ENCODE measurements at regions not wholly inside any gene's neighbourhood (a gene's known extent, or its start where the extent isn't known, plus 50 kb on each side); places are given as distances from the start of the nearest gene placed in this dataset.

GRCh38 chr13:44184740-44185139 lies 188.9 kb upstream of the SERP2 start:
- DNase-seq (ENCODE audit: low spot score) = no peak

- DNase-seq (ENCODE audit: low spot score) = no peak
These were observed 185.4 kb upstream of the SERP2 start for GRCh38 chr13:44188257-44188656.

- DNase-seq (ENCODE audit: low spot score) = no peak
These were observed 184.5 kb upstream of the SERP2 start for GRCh38 chr13:44189085-44189484.

GRCh38 chr13:44191103-44191502 lies 182.5 kb upstream of the SERP2 start:
- DNase-seq (ENCODE audit: low spot score) = no peak

- peak; percentile 31 for DNase-seq (ENCODE audit: low spot score)
These were observed 182.0 kb upstream of the SERP2 start for GRCh38 chr13:44191504-44192171.

GRCh38 chr13:44193731-44194130 lies 179.9 kb upstream of the SERP2 start:
- DNase-seq (ENCODE audit: low spot score) = no peak

- no peak for DNase-seq (ENCODE audit: low spot score)
These were observed 178.4 kb upstream of the SERP2 start for GRCh38 chr13:44195245-44195644.

GRCh38 chr13:44196196-44196751 lies 177.3 kb upstream of the SERP2 start:
- no peak for DNase-seq (ENCODE audit: low spot score)

GRCh38 chr13:44197791-44198770 lies 175.5 kb upstream of the SERP2 start:
- DNase-seq (ENCODE audit: low spot score) = no peak

GRCh38 chr13:44198826-44199225 lies 174.8 kb upstream of the SERP2 start:
- DNase-seq (ENCODE audit: low spot score) = no peak

GRCh38 chr13:44199627-44200207 lies 173.9 kb upstream of the SERP2 start:
- DNase-seq (ENCODE audit: low spot score) = no peak

- DNase-seq (ENCODE audit: low spot score) = no peak
These were observed 167.2 kb upstream of the SERP2 start for GRCh38 chr13:44206434-44206833.

- DNase-seq (ENCODE audit: low spot score) = no peak
These were observed 166.1 kb upstream of the SERP2 start for GRCh38 chr13:44207476-44207875.

GRCh38 chr13:44210525-44210924 lies 163.1 kb upstream of the SERP2 start:
- no peak for DNase-seq (ENCODE audit: low spot score)

- DNase-seq (ENCODE audit: low spot score) = no peak
These were observed 162.3 kb upstream of the SERP2 start for GRCh38 chr13:44211286-44211685.

GRCh38 chr13:44211704-44212346 lies 161.8 kb upstream of the SERP2 start:
- DNase-seq (ENCODE audit: low spot score) = no peak

GRCh38 chr13:44212633-44213396 lies 160.8 kb upstream of the SERP2 start:
- DNase-seq (ENCODE audit: low spot score) = no peak

GRCh38 chr13:44218501-44219240 lies 155.0 kb upstream of the SERP2 start:
- no peak for DNase-seq (ENCODE audit: low spot score)

- peak; percentile 26 for DNase-seq (ENCODE audit: low spot score)
These were observed 153.8 kb upstream of the SERP2 start for GRCh38 chr13:44219577-44220548.

Data from hepatic stellate cell (primary cell).